KOPT-K1 (cell line): ENCODE measurements at regions not wholly inside any gene's neighbourhood (a gene's known extent, or its start where the extent isn't known, plus 50 kb on each side); places are given as distances from the start of the nearest gene placed in this dataset.

Source experiments
- H3K27ac ChIP-seq: fragments of 200-600 bp; sonication (generic); 2 replicates; pipeline ENCODE4 v1.5.1; 2016; ENCODE audit warnings: antibody characterized with exemption, mild to moderate bottlenecking, low read depth, low read length; ENCODE audit not compliant: poor library complexity, severe bottlenecking
- H3K36me3 ChIP-seq: fragments of 200-600 bp; sonication (generic); 2 replicates; pipeline ENCODE4 v1.5.1; 2017; ENCODE audit warnings: antibody characterized with exemption, mild to moderate bottlenecking, low read length, moderate library complexity; ENCODE audit not compliant: insufficient read depth
- H3K9me3 ChIP-seq: fragments of 200-600 bp; sonication (generic); 2 replicates; pipeline ENCODE4 v1.5.1; 2017; ENCODE audit warnings: antibody characterized with exemption, low read length, mild to moderate bottlenecking; ENCODE audit not compliant: insufficient read depth, poor library complexity, severe bottlenecking

GRCh38 chr2:16408331-16409005 is 257.2 kb downstream of the CYRIA start:
- Histone ChIP-seq H3K9me3 (no peaks in the 10 kb centered on the region), H3K27ac (no peak overlapping the region), H3K36me3 (no peaks in the 10 kb centered on the region)

- no peak overlapping the region for H3K27ac ChIP-seq
- H3K36me3 ChIP-seq = no peaks in the 10 kb centered on the region
- H3K9me3 ChIP-seq = no peaks in the 10 kb centered on the region
Observed at GRCh38 chr2:16407358-16407757, 258.3 kb downstream of the CYRIA start.

GRCh38 chr2:16406496-16407289 is 258.9 kb downstream of the CYRIA start:
- Histone ChIP-seq H3K36me3 (no peaks in the 10 kb centered on the region), H3K9me3 (no peaks in the 10 kb centered on the region), H3K27ac (no peak overlapping the region)

- H3K36me3 ChIP-seq = no peaks in the 10 kb centered on the region
- no peak overlapping the region for H3K27ac ChIP-seq
- no peaks in the 10 kb centered on the region for H3K9me3 ChIP-seq
Observed at GRCh38 chr2:16405551-16405950, 260.1 kb downstream of the CYRIA start.

GRCh38 chr2:16404551-16405300 is 260.9 kb downstream of the CYRIA start:
- Histone ChIP-seq H3K9me3 (no peaks in the 10 kb centered on the region), H3K36me3 (no peaks in the 10 kb centered on the region), H3K27ac (no peak overlapping the region)

DNA sequence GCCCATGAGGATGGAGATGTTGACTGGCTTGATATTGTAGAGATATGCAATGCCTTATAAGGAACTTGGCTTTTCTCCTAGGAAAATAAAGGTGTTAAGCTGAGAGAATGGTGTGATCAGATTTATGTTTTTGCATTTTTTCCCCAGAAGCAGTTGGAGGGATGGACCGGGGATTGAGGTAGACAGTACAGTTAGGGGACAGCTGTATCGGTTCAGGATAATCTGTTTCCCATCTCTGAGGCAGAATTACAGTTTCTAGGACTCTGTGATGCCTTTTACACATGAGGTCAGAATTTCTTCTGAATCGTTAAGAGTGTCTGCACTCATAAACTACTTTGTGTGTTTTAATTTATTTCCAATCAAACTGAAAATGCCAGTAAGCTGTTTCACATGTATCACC is 261.5 kb downstream of the CYRIA start:
- Histone ChIP-seq H3K36me3 (no peaks in the 10 kb centered on the region), H3K9me3 (no peaks in the 10 kb centered on the region), H3K27ac (no peak overlapping the region)

DNA sequence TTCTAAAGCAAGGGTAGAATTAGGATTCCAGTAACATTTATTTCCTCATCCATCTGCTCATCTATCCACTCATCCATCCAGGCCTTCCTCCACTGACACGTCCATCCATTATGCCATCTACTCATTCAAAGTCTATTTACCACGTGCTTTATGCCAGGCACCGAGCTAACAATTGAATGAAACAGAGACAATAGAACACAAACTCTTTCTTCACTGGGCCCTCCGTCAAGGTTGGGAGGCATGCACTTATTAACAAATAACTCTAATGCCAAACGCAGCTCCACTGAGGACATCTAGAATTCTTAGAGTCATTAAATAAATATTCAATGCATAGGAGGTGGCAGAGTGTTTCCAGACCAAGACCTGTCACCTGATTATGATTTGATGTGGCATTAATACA is 262.7 kb downstream of the CYRIA start:
- Histone ChIP-seq H3K27ac (no peak overlapping the region), H3K9me3 (no peaks in the 10 kb centered on the region), H3K36me3 (no peaks in the 10 kb centered on the region)

- Histone ChIP-seq H3K27ac (no peak overlapping the region), H3K36me3 (no peaks in the 10 kb centered on the region), H3K9me3 (no peaks in the 10 kb centered on the region)
Observed at GRCh38 chr2:16401761-16402300, 263.8 kb downstream of the CYRIA start.

GRCh38 chr2:16400127-16400623 is 265.5 kb downstream of the CYRIA start:
- H3K27ac ChIP-seq = no peak overlapping the region
- H3K9me3 ChIP-seq = no peaks in the 10 kb centered on the region
- no peaks in the 10 kb centered on the region for H3K36me3 ChIP-seq

GRCh38 chr2:16398486-16399043 is 267.1 kb downstream of the CYRIA start:
- Histone ChIP-seq H3K9me3 (no peaks in the 10 kb centered on the region), H3K27ac (no peak overlapping the region), H3K36me3 (no peaks in the 10 kb centered on the region)

GRCh38 chr2:16397681-16398475 is 267.8 kb downstream of the CYRIA start:
- Histone ChIP-seq H3K9me3 (no peaks in the 10 kb centered on the region), H3K27ac (no peak overlapping the region), H3K36me3 (no peaks in the 10 kb centered on the region)

- H3K27ac ChIP-seq = no peak overlapping the region
- H3K9me3 ChIP-seq = no peaks in the 10 kb centered on the region
- no peaks in the 10 kb centered on the region for H3K36me3 ChIP-seq
Observed at GRCh38 chr2:16396986-16397385, 268.6 kb downstream of the CYRIA start.

DNA sequence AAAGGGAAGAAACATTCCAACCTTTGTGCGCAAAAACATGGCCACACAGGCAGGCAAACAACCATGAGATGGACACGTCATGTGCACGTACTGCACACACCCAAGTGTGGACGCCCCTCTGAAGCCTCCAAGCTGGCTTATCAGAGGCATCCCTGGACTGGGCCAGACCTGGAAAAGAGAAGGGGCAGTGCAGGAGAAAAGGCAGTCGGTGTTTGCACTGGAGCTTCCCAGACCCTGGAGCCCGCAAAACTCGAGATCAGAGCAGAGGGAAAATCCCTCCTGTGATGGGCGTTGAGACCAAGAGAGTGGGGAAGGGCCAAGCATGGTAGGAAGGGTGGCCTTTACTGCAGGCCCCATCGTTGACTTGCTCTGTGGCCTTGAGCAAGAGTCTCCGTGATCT is 269.5 kb downstream of the CYRIA start:
- H3K36me3 ChIP-seq = no peaks in the 10 kb centered on the region
- no peaks in the 10 kb centered on the region for H3K9me3 ChIP-seq
- H3K27ac ChIP-seq = no peak overlapping the region

DNA sequence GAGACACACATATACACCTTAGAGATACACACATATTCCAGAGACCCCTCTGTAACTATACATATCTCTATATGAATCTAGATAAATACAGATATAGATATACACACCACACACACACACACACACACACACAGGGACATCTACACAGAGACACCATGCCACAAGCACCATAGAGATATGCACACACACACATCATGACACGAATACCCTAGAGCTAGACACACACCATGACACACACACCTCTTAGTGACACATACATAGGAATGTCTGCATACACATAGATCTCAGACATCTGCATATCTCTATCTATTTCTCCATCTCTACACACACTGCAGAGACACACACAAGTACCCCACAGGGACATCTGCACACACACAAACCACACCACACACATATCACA is 270.0 kb downstream of the CYRIA start:
- Histone ChIP-seq H3K9me3 (no peaks in the 10 kb centered on the region), H3K36me3 (no peaks in the 10 kb centered on the region), H3K27ac (no peak overlapping the region)
